ENCODE measurements at regions not wholly inside any gene's neighbourhood (a gene's known extent, or its start where the extent isn't known, plus 50 kb on each side); places are given as distances from the start of the nearest gene placed in this dataset.

- H3F3A ChIP-seq (ENCODE audit: insufficient read depth, low read length, poor library complexity, severe bottlenecking): no peaks in the 10 kb centered on the region
- no peak overlapping the region for H3K9ac ChIP-seq (ENCODE audit: low read length)
- H2AFZ ChIP-seq (ENCODE audit: low read depth, low read length): no peak overlapping the region
Measured at GRCh38 chr3:105051972-105052371, 314.7 kb upstream of the ALCAM start.

DNA sequence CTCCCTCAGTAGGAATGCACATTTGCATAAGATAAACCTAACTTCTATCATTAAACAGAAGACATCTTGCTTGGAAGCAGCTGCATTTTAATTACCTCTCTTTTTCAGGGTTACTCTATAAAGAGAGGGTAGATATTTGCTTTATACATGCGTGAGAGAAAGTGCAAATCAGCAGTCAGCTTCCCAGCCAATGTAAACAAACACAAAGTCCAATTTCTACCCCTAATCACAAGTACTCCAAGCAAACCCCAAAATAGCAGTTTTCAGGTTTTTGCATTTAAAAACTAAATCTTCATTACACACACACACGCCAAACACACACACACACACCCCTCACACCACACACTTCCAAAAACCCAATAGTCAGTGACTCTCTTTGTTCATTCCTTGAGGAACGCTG lies 303.9 kb upstream of the ALCAM start:
- Histone ChIP-seq H3K27me3 (ENCODE audit: insufficient read depth, low read depth, low read length) (no peaks in the 10 kb centered on the region), H3F3A (ENCODE audit: insufficient read depth, low read length, poor library complexity, severe bottlenecking) (no peaks in the 10 kb centered on the region), H2AFZ (ENCODE audit: low read depth, low read length) (no peak overlapping the region), H3K9me3 (ENCODE audit: low read length) (no peaks in the 10 kb centered on the region), H3K4me3 (ENCODE audit: low read length) (no peak overlapping the region), H3K4me2 (ENCODE audit: low read length) (no peak overlapping the region), H3K9ac (ENCODE audit: low read length) (no peak overlapping the region), H3K9me2 (ENCODE audit: insufficient read depth, low read length) (no peaks in the 10 kb centered on the region), H3K36me3 (ENCODE audit: insufficient read depth, low read length) (no peaks in the 10 kb centered on the region), H3K79me2 (replicated peaks; ENCODE audit: insufficient read depth, low read length) (no peaks in the 10 kb centered on the region), H4K20me1 (ENCODE audit: insufficient read depth) (no peaks in the 10 kb centered on the region), H3K27ac (ENCODE audit: low read length) (no peak overlapping the region)
- TF ChIP-seq MXI1 (conservative IDR thresholded peaks at IDR 0.05; ENCODE audit: poor library complexity, severe bottlenecking): no peak
- no peak for TF ChIP-seq REST (IDR thresholded peaks at IDR 0.05; ENCODE audit: borderline replicate concordance)
- no peak for TF ChIP-seq RAD21 (conservative IDR thresholded peaks at IDR 0.05)
- no peak for TF ChIP-seq POLR2AphosphoS5 (IDR thresholded peaks at IDR 0.05)
- TF ChIP-seq TAF1 (IDR thresholded peaks at IDR 0.05; ENCODE audit: low read depth): no peak
- TF ChIP-seq EP300 (conservative IDR thresholded peaks at IDR 0.05; ENCODE audit: poor library complexity, severe bottlenecking): no peak
- no peak for TF ChIP-seq SMC3 (conservative IDR thresholded peaks at IDR 0.05; ENCODE audit: poor library complexity)
- TF ChIP-seq EZH2 (IDR thresholded peaks at IDR 0.05; ENCODE audit: borderline replicate concordance, insufficient read depth, low read length, poor library complexity, severe bottlenecking): no peak
- no peak for TF ChIP-seq CTCF (IDR thresholded peaks at IDR 0.05; ENCODE audit: poor library complexity, severe bottlenecking)

More at GRCh38 chr3:105051972-105052371, 314.7 kb upstream of the ALCAM start:
- no peaks in the 10 kb centered on the region for H3K27me3 ChIP-seq (ENCODE audit: insufficient read depth, low read depth, low read length)
- H3K9me2 ChIP-seq (ENCODE audit: insufficient read depth, low read length): no peaks in the 10 kb centered on the region
- TF ChIP-seq MXI1 (conservative IDR thresholded peaks at IDR 0.05; ENCODE audit: poor library complexity, severe bottlenecking) (no peak), POLR2AphosphoS5 (IDR thresholded peaks at IDR 0.05) (no peak), EZH2 (IDR thresholded peaks at IDR 0.05; ENCODE audit: borderline replicate concordance, insufficient read depth, low read length, poor library complexity, severe bottlenecking) (no peak), EP300 (conservative IDR thresholded peaks at IDR 0.05; ENCODE audit: poor library complexity, severe bottlenecking) (no peak), REST (IDR thresholded peaks at IDR 0.05; ENCODE audit: borderline replicate concordance) (no peak)
- H3K9me3 ChIP-seq (ENCODE audit: low read length): no peaks in the 10 kb centered on the region
- no peaks in the 10 kb centered on the region for H3K36me3 ChIP-seq (ENCODE audit: insufficient read depth, low read length)
- H4K20me1 ChIP-seq (ENCODE audit: insufficient read depth): no peaks in the 10 kb centered on the region
- no peak overlapping the region for H3K27ac ChIP-seq (ENCODE audit: low read length)
- no peaks in the 10 kb centered on the region for H3K79me2 ChIP-seq (replicated peaks; ENCODE audit: insufficient read depth, low read length)
- no peak overlapping the region for H3K4me2 ChIP-seq (ENCODE audit: low read length)
- no peak overlapping the region for H3K4me3 ChIP-seq (ENCODE audit: low read length)
